Jurkat, Clone E6-1 (cell line): ENCODE measurements at regions not wholly inside any gene's neighbourhood (a gene's known extent, or its start where the extent isn't known, plus 50 kb on each side); places are given as distances from the start of the nearest gene placed in this dataset.
"Not testable (repeated sequence)": the region's sequence is repeated elsewhere in the genome, so short reads cannot be mapped to it uniquely, and the experiment has no call there.

Experiments
- DNase-seq: peaks from one replicate; pipeline ENCODE4 v3.0.0-alpha.2; 2011; ENCODE audit warnings: low read depth, low spot score
- H3K4me3 ChIP-seq: 2 replicates; pipeline ENCODE4 v1.5.1; 2011; ENCODE audit warnings: mild to moderate bottlenecking, low read length, control low read depth, moderate library complexity

GRCh38 chr15:72851586-72851985 lies 68.0 kb upstream of the ADPGK start:
- H3K4me3 ChIP-seq, result no peak overlapping the region
- DNase-seq, result no peak

- no peak for DNase-seq
- no peak overlapping the region for H3K4me3 ChIP-seq
Measured at GRCh38 chr15:72850833-72851232, 67.3 kb upstream of the ADPGK start.

GRCh38 chr15:72847806-72848205 lies 64.2 kb upstream of the ADPGK start:
- no peak overlapping the region for H3K4me3 ChIP-seq
- no peak for DNase-seq

GRCh38 chr15:72847033-72847432 lies 63.5 kb upstream of the ADPGK start:
- DNase-seq, result no peak
- H3K4me3 ChIP-seq, result no peak overlapping the region

- H3K4me3 ChIP-seq, result no peak overlapping the region
- DNase-seq, result no peak
Measured at GRCh38 chr15:72845981-72846383, 62.4 kb upstream of the ADPGK start.

- DNase-seq, result no peak
Measured at GRCh38 chr15:72844067-72844466, 60.5 kb upstream of the ADPGK start.

GRCh38 chr15:72843340-72843739 lies 59.8 kb upstream of the ADPGK start:
- not testable (repeated sequence) for DNase-seq, H3K4me3 ChIP-seq

More at GRCh38 chr15:72844067-72844466, 60.5 kb upstream of the ADPGK start:
- H3K4me3 ChIP-seq, result no peak overlapping the region

- no peak for DNase-seq
- H3K4me3 ChIP-seq, result no peak overlapping the region
Measured at GRCh38 chr15:72840114-72840513, 56.6 kb upstream of the ADPGK start.

- no peak overlapping the region for H3K4me3 ChIP-seq
- no peak for DNase-seq
Measured at GRCh38 chr15:72838311-72838731, 54.8 kb upstream of the ADPGK start.

GRCh38 chr15:72836676-72837330 lies 53.2 kb upstream of the ADPGK start:
- no peak overlapping the region for H3K4me3 ChIP-seq
- no peak for DNase-seq

- no peak overlapping the region for H3K4me3 ChIP-seq
- DNase-seq, result peak; percentile 32
Measured at GRCh38 chr15:72835294-72835890, 51.8 kb upstream of the ADPGK start.

GRCh38 chr15:72833561-72833960 lies 50.0 kb upstream of the ADPGK start:
- no peak overlapping the region for H3K4me3 ChIP-seq
- no peak for DNase-seq
